ENCODE measurements at regions not wholly inside any gene's neighbourhood (a gene's known extent, or its start where the extent isn't known, plus 50 kb on each side); places are given as distances from the start of the nearest gene placed in this dataset.

GRCh38 chr15:70195587-70196305, 98.0 kb upstream of the TLE3 start:
- DNase-seq: peak; percentile 80

DNA sequence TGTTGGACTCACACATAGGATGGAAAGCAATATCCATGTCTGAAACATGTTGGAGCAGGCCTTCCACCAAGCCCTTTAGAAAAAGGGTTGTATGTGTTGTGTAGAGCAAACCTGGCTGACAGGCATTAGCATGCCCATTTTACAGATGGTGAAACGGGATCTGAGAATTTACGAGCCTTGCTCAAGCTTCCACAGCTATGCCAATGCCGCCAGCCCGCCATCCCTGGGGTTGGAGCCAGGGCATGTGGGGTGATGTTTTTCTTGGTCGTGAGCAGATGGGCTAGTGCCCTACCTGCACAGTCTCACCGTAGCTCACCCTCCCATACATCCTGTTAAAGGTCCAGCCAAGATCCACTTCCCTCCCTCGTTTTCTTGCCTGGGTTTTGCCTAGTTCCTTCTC, 97.5 kb upstream of the TLE3 start:
- no peak for DNase-seq

DNA sequence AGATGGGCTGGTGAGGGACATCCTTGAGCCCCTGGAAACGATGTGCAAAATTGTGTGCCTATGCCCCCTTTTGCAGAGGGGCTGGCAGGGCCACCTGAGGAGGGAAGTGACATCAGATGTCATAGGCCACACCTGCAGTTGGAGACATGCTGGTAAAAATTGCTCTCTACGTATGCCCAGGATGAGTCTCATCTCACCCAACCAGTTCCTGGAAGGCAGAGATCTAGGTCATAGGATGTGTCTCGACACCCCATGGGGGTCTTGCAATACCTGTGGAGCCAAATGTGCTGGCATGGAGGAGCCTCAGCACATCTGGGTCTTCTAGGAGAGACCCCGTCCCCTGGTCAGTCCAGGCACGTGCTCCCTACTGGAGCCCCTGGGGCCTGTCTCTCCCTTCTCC, 96.5 kb upstream of the TLE3 start:
- DNase-seq: no peak

- DNase-seq: no peak
These were observed 96.0 kb upstream of the TLE3 start for GRCh38 chr15:70193734-70194133.

DNA sequence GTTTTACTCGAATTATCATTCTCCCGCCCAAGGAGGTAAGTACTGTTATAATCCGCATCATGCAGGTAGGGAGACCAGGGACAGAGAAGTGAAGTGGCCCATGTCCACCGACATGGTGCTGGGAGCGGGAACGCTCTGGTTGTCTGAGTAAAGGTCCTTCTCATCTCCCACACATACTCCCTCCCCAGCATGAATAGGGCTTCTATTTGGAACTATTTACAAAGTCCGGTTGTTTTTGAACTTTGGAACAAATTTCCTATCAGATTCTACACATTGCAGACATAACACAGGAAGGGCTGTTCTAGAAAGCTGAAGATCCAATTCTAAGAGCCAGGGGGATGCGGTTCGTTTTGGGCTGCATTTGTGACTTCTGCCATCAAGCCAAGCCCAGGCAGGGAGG, 94.8 kb upstream of the TLE3 start:
- DNase-seq: no peak

DNA sequence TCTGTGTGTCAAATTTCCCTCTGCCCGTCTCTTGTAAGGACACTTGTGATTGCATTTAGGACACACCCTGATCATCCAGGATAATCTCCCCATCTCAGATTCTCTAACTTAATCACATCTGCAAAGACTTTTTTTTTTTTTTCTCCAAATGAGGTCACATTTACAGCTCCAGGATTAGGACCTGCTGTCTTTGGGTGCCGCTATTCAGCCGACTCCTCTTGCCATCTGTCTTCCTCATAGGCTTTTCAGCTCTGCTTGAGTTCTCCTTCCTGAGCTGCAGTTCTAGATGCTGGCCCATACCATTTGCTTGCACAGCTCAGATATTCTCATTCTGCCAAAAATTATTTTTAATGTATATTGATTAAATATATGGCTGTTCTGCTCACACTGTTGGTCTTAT, 94.3 kb upstream of the TLE3 start:
- peak; percentile 1 for DNase-seq

DNA sequence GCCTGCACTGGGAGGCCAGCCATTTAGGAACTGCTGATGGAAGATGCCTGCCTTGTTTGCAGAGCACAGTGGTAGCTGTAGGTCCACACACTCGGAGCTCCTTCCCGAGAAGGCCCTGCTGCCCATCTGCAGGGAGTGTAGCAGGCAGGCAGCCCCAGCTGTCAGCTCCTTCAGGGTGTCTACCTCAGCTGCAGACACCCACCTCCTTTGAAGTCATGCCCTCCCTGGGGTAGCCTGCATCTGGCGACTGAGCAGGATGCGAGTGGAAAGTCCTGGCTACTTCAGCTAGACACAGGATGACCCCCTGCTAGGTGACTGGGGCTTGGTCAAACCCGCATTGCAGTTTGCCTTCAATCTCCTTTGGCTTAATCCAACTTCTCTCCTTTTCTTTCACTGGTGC, 93.2 kb upstream of the TLE3 start:
- DNase-seq: peak; percentile 8

GRCh38 chr15:70189826-70190695, 92.3 kb upstream of the TLE3 start:
- DNase-seq: peak; percentile 4

GRCh38 chr15:70188286-70188685, 90.6 kb upstream of the TLE3 start:
- peak; percentile 4 for DNase-seq

DNA sequence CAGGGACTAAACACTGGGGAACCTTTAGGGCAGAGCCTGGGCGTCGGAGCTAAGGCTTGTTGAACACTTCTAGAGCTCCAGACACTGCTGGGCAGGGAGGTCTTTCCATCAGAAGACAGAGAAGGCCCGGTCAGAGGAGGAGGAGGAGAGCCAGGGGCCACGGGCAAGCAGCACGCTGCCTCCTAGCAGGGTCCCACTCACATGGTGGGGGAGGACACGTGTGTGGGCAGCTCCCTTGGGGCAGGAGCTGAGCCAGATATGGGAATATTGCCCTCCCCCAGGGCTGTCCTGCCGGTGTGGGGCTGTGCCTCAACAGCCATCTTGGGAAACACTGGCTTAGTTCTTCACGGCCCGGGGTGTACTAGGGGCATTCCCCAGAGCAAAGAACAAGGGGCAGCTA, 89.6 kb upstream of the TLE3 start:
- no peak for DNase-seq

- DNase-seq: no peak
These were observed 88.4 kb upstream of the TLE3 start for GRCh38 chr15:70186152-70186551.

GRCh38 chr15:70185251-70185711, 87.6 kb upstream of the TLE3 start:
- DNase-seq: no peak

GRCh38 chr15:70182858-70183695, 85.4 kb upstream of the TLE3 start:
- peak; percentile 9 for DNase-seq

GRCh38 chr15:70181626-70182255, 84.0 kb upstream of the TLE3 start:
- no peak for DNase-seq

- no peak for DNase-seq
These were observed 82.6 kb upstream of the TLE3 start for GRCh38 chr15:70180186-70180875.

DNA sequence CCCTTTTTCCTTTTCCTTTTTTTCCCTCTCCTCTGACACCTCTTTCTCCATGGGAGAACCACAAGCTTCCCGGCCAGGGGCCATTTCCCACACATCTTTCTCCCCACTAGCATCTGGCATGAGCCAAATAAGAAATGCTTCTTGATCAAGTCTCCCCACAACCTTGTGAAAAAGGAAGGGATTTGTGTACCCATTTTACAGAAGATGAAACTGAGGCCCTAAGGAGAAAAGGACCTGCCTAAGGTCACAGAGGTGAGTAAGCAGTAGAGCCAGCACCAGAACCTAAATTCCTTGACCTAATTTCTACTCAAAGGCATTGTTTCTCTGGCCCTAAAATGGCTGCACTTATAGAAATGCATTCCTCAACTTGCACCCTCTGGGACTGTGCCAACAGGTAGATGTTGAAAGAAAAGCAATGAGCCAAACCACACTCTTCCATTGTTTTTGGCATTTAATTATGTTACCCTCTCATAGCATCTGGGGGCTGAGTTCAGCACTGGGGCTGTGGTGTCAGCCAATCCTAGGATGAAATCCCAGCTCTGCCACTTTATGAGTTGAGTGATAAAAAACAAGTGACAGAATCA, 81.7 kb upstream of the TLE3 start:
- no peak for DNase-seq

- DNase-seq: no peak
These were observed 80.8 kb upstream of the TLE3 start for GRCh38 chr15:70178335-70179084.

GRCh38 chr15:70172566-70173225, 75.0 kb upstream of the TLE3 start:
- no peak for DNase-seq

DNA sequence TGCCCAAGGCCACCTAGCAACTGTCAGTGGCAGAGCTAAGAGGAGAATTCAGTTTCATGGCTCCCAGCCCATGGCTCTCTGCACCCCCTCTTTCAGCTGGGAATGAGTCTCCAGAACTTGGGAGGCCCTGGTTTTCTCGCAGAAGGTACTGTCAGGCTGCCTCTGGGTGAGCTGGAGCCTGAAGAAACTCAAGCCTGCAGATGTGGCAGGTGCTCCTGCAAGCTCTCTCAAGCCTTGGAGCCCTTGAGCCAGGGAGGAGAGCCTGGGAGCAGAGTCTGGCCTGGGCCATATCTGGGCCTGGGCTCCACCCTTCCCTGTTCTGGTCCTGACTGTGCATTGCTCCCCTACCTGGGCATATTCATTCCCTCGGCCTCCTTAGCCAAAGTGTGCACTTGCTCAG, 74.4 kb upstream of the TLE3 start:
- peak; percentile 15 for DNase-seq

DNA sequence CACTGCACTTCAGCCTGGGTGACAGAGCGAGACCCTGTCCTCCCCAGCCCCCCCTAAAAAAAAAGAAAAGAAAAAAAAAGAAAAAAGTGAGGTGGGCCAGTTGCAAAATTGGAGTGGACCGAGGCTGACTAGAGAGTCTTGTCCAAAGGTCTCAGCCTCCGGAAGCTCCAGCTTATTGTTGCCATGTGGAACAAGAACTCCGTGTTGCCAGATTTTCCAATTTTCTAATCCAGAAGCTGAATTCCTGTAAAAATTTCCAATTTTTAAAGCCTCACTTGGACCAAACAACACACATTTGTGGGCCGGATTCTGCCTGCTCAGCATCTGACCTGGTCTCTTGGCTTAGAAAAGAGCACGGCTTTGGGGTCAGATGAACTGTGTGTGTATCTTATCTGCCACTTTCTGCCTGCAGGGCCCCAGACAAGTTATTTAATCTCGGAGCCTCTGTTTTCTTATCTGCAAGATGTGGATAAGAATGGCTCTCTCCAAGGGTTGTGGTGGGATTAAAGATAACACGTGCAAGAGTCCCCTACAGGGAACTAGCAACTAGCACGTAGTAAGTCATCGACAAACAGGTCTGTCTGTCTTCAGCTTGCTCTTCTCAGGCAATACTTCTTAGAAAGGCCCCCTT, 73.7 kb upstream of the TLE3 start:
- peak; percentile 22 for DNase-seq

Data from right hindlimb (tissue), 1 donor.